GM21528 (cell line): ENCODE measurements at regions not wholly inside any gene's neighbourhood (a gene's known extent, or its start where the extent isn't known, plus 50 kb on each side); places are given as distances from the start of the nearest gene placed in this dataset.
"Not testable (repeated sequence)": the region's sequence is repeated elsewhere in the genome, so short reads cannot be mapped to it uniquely, and the experiment has no call there.

Experiments used
- ATAC-seq: cut with Tn5 transposase; IDR thresholded peaks from one replicate; pipeline ENCODE4 v1.9.1; 2021; ENCODE audit warnings: mild to moderate bottlenecking, moderate library complexity; ENCODE audit not compliant: unreplicated experiment, low FRiP score

- ATAC-seq, result no peak
Measured at GRCh38 chr3:153880493-153880892, 240.7 kb upstream of the ARHGEF26 start.

- no peak for ATAC-seq
Measured at GRCh38 chr3:153881201-153881600, 240.0 kb upstream of the ARHGEF26 start.

- no peak for ATAC-seq
Measured at GRCh38 chr3:153885359-153885758, 235.8 kb upstream of the ARHGEF26 start.

- ATAC-seq, result no peak
Measured at GRCh38 chr3:153889905-153890334, 231.3 kb upstream of the ARHGEF26 start.

GRCh38 chr3:153892126-153892525, 229.1 kb upstream of the ARHGEF26 start:
- no peak for ATAC-seq

GRCh38 chr3:153894857-153895256, 226.3 kb upstream of the ARHGEF26 start:
- no peak for ATAC-seq

- no peak for ATAC-seq
Measured at GRCh38 chr3:153896197-153896596, 225.0 kb upstream of the ARHGEF26 start.

GRCh38 chr3:153897025-153897723, 224.0 kb upstream of the ARHGEF26 start:
- ATAC-seq, result peak; percentile 88

- ATAC-seq, result peak; percentile 68
Measured at GRCh38 chr3:153897842-153898241, 223.3 kb upstream of the ARHGEF26 start.

GRCh38 chr3:153901152-153901551, 220.0 kb upstream of the ARHGEF26 start:
- ATAC-seq, result no peak

- no peak for ATAC-seq
Measured at GRCh38 chr3:153901991-153902390, 219.2 kb upstream of the ARHGEF26 start.

GRCh38 chr3:153903430-153903829, 217.8 kb upstream of the ARHGEF26 start:
- peak; percentile 79 for ATAC-seq

- no peak for ATAC-seq
Measured at GRCh38 chr3:153906366-153906765, 214.8 kb upstream of the ARHGEF26 start.

- ATAC-seq, result no peak
Measured at GRCh38 chr3:153910387-153910786, 210.8 kb upstream of the ARHGEF26 start.

- ATAC-seq, result no peak
Measured at GRCh38 chr3:153911116-153911515, 210.1 kb upstream of the ARHGEF26 start.

GRCh38 chr3:153919773-153920172, 201.4 kb upstream of the ARHGEF26 start:
- ATAC-seq, result no peak

- no peak for ATAC-seq
Measured at GRCh38 chr3:153921826-153922225, 199.4 kb upstream of the ARHGEF26 start.

- no peak for ATAC-seq
Measured at GRCh38 chr3:153925841-153926514, 195.2 kb upstream of the ARHGEF26 start.

GRCh38 chr3:153927107-153927506, 194.1 kb upstream of the ARHGEF26 start:
- no peak for ATAC-seq

GRCh38 chr3:153928851-153929250, 192.3 kb upstream of the ARHGEF26 start:
- no peak for ATAC-seq

- not testable (repeated sequence) for ATAC-seq
Measured at GRCh38 chr3:153933481-153933880, 187.7 kb upstream of the ARHGEF26 start.

- no peak for ATAC-seq
Measured at GRCh38 chr3:153944084-153944483, 177.1 kb upstream of the ARHGEF26 start.
